Liver (tissue), 7 donors: ENCODE measurements at regions not wholly inside any gene's neighbourhood (a gene's known extent, or its start where the extent isn't known, plus 50 kb on each side); places are given as distances from the start of the nearest gene placed in this dataset.

Experiments used
- DNase-seq: peaks from one replicate; pipeline ENCODE4 v3.0.0-alpha.2; 2017; ENCODE audit warnings: low spot score
- H3K27ac ChIP-seq, 2 donors: one replicate each; pipeline ENCODE4 v1.7.0; 2013; ENCODE audit warnings: inconsistent platforms in 2 of 2, low read length in 2 of 2, control low read depth in 1 of 2, low read depth in 1 of 2, mild to moderate bottlenecking in 1 of 2
- H3K27me3 ChIP-seq, 4 donors: one replicate each; pipeline versions ENCODE4 v1.6.1 to v1.7.0; 2013; ENCODE audit warnings: low read length in 3 of 4, inconsistent platforms in 1 of 4, mild to moderate bottlenecking in 1 of 4, moderate library complexity in 1 of 4; ENCODE audit not compliant: control insufficient read depth in 4 of 4, insufficient read depth in 4 of 4
- H3K36me3 ChIP-seq, 4 donors: one replicate each; pipeline versions ENCODE4 v1.6.1 to v1.7.0; 2013; ENCODE audit warnings: low read length in 3 of 4, mild to moderate bottlenecking in 3 of 4, low read depth in 1 of 4, moderate library complexity in 1 of 4; ENCODE audit not compliant: control insufficient read depth in 4 of 4, insufficient read depth in 3 of 4
- H3K4me1 ChIP-seq, 4 donors: one replicate each; pipeline versions ENCODE4 v1.6.1 to v1.7.0; 2013; ENCODE audit warnings: low read length in 3 of 4, mild to moderate bottlenecking in 3 of 4, moderate library complexity in 1 of 4; ENCODE audit not compliant: control insufficient read depth in 4 of 4, insufficient read depth in 4 of 4
- H3K4me3 ChIP-seq, 3 donors: one replicate each; pipeline versions ENCODE4 v1.6.1 to v1.7.0; 2013; ENCODE audit warnings: low read length in 3 of 3, control low read depth in 1 of 3, low read depth in 1 of 3, mild to moderate bottlenecking in 1 of 3
- H3K9ac ChIP-seq, 2 donors: one replicate each; pipeline ENCODE4 v1.7.0; 2013; ENCODE audit warnings: low read length in 2 of 2, mild to moderate bottlenecking in 2 of 2, moderate library complexity in 2 of 2, control low read depth in 1 of 2, low read depth in 1 of 2
- H3K9me3 ChIP-seq, 4 donors: one replicate each; pipeline versions ENCODE4 v1.6.1 to v1.7.0; 2013; ENCODE audit warnings: low read length in 3 of 4; ENCODE audit not compliant: control insufficient read depth in 4 of 4
- EGR1 ChIP-seq, 2 donors: IDR thresholded peaks; 2 replicates each; pipeline ENCODE4 v1.6.1; 2016 to 2018; ENCODE audit warnings: antibody characterized with exemption in 2 of 2, low read depth in 2 of 2
- FOXA2 ChIP-seq: IDR thresholded peaks from 2 replicates; pipeline ENCODE4 v1.6.1; 2016; ENCODE audit warnings: antibody characterized with exemption
- GABPA ChIP-seq, 2 donors: IDR thresholded peaks in 1 of 2; conservative IDR thresholded peaks in 1 of 2; 2 replicates each; pipeline ENCODE4 v1.6.1; 2016; ENCODE audit warnings: antibody characterized with exemption in 2 of 2, mild to moderate bottlenecking in 1 of 2, moderate library complexity in 1 of 2
- HNF4A ChIP-seq, 2 donors: conservative IDR thresholded peaks; 2 replicates each; pipeline ENCODE4 v1.6.1; 2016; ENCODE audit warnings: antibody characterized with exemption in 2 of 2, mild to moderate bottlenecking in 2 of 2
- HNF4G ChIP-seq: IDR thresholded peaks from 2 replicates; pipeline ENCODE4 v1.6.1; 2016; ENCODE audit warnings: antibody characterized with exemption
- JUND ChIP-seq, 2 donors: IDR thresholded peaks; 2 replicates each; pipeline ENCODE4 v1.6.1; 2016; ENCODE audit warnings: antibody characterized with exemption in 2 of 2
- MAX ChIP-seq: IDR thresholded peaks from 2 replicates; pipeline ENCODE4 v1.6.1; 2016; ENCODE audit warnings: antibody characterized with exemption
- NR2F2 ChIP-seq: IDR thresholded peaks from 2 replicates; pipeline ENCODE4 v1.6.1; 2016; ENCODE audit warnings: antibody characterized with exemption
- RAD21 ChIP-seq, 2 donors: IDR thresholded peaks; 2 replicates each; pipeline ENCODE4 v1.6.1; 2016; ENCODE audit warnings: antibody characterized with exemption in 2 of 2, mild to moderate bottlenecking in 2 of 2
- REST ChIP-seq: IDR thresholded peaks from 2 replicates; pipeline ENCODE4 v1.6.1; 2016; ENCODE audit warnings: antibody characterized with exemption, mild to moderate bottlenecking
- RXRA ChIP-seq, 2 donors: IDR thresholded peaks; 2 replicates each; pipeline ENCODE4 v1.6.1; 2017 to 2018; ENCODE audit warnings: antibody characterized with exemption in 2 of 2, mild to moderate bottlenecking in 1 of 2
- SP1 ChIP-seq: IDR thresholded peaks from 2 replicates; pipeline ENCODE4 v1.6.1; 2018; ENCODE audit warnings: antibody characterized with exemption, mild to moderate bottlenecking
- YY1 ChIP-seq: IDR thresholded peaks from 2 replicates; pipeline ENCODE4 v1.6.1; 2016; ENCODE audit warnings: antibody characterized with exemption, mild to moderate bottlenecking
- WGBS: extraction: QIAGEN DNeasy Blood & Tissue Kit; methylation state at CpG from one replicate; pipeline ENCODE4 v1.1.7; 2013; 5-methylcytosine and 5-hydroxymethylcytosine counted together
- TF ChIP-seq, protein P1 (sequence below): IDR thresholded peaks from 2 replicates; pipeline ENCODE4 v1.6.1; 2016; ENCODE audit warnings: antibody characterized with exemption
- donor health status: healthy.
- donor health status: healthy.
- donor health status: healthy.
- donor health status: healthy.

GRCh38 chr5:44868541-44868940 lies 59.8 kb downstream of the MRPS30 start:
- H3K9me3 ChIP-seq, result no peaks in the 10 kb centered on the region
- H3K4me3 ChIP-seq, result no peak overlapping the region
- no peaks in the 10 kb centered on the region for H3K36me3 ChIP-seq
- H3K4me1 ChIP-seq, result no peaks in the 10 kb centered on the region
- no peak overlapping the region for H3K27ac ChIP-seq
- TF ChIP-seq HNF4G, result no peak
- no peak for TF ChIP-seq RXRA (IDR thresholded peaks at IDR 0.05)
- no peak for TF ChIP-seq FOXA2
- no peak for TF ChIP-seq REST
- TF ChIP-seq YY1, result no peak
- TF ChIP-seq, protein P1, sequence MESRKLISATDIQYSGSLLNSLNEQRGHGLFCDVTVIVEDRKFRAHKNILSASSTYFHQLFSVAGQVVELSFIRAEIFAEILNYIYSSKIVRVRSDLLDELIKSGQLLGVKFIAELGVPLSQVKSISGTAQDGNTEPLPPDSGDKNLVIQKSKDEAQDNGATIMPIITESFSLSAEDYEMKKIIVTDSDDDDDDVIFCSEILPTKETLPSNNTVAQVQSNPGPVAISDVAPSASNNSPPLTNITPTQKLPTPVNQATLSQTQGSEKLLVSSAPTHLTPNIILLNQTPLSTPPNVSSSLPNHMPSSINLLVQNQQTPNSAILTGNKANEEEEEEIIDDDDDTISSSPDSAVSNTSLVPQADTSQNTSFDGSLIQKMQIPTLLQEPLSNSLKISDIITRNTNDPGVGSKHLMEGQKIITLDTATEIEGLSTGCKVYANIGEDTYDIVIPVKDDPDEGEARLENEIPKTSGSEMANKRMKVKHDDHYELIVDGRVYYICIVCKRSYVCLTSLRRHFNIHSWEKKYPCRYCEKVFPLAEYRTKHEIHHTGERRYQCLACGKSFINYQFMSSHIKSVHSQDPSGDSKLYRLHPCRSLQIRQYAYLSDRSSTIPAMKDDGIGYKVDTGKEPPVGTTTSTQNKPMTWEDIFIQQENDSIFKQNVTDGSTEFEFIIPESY, result no peak
- no peak for TF ChIP-seq JUND (IDR thresholded peaks at IDR 0.05)
- no peak overlapping the region for H3K9ac ChIP-seq
- H3K27me3 ChIP-seq, result no peaks in the 10 kb centered on the region
- DNase-seq, result no peak
- 67% methylated on average over 4 of the region's 4 CpGs for WGBS

DNA sequence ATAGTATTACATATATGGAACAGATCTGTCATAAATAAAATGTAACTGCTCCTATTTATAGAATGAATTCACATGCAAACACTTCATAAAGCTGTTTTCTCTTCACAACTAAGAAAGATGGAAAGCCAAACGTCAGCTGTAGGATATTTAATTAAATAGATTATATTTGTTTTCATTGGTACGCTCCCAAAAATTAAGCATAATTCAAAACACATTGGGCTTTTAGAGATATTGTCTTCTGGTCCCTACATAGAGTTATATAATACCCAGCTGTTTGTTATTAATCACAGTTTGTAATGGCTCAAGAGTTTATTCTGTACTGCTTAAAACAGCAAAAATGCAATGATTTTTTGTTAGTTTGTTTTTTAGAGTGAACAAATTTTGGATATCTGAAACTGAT lies 61.2 kb downstream of the MRPS30 start:
- no peaks in the 10 kb centered on the region for H3K9me3 ChIP-seq
- H3K9ac ChIP-seq, result no peak overlapping the region
- no peaks in the 10 kb centered on the region for H3K4me1 ChIP-seq
- H3K27ac ChIP-seq, result no peak overlapping the region
- 67% methylated on average over 2 of the region's 2 CpGs for WGBS
- H3K4me3 ChIP-seq, result no peak overlapping the region
- TF ChIP-seq EGR1 (IDR thresholded peaks at IDR 0.05; ENCODE audit: low read depth in 2 of 2) (no peak), RAD21 (IDR thresholded peaks at IDR 0.05) (no peak), HNF4G (no peak)
- TF ChIP-seq, protein P1, result no peak
- no peaks in the 10 kb centered on the region for H3K27me3 ChIP-seq
- no peaks in the 10 kb centered on the region for H3K36me3 ChIP-seq
- DNase-seq, result no peak

- Histone ChIP-seq H3K4me1 (no peaks in the 10 kb centered on the region), H3K9ac (no peak overlapping the region), H3K9me3 (no peaks in the 10 kb centered on the region), H3K4me3 (no peak overlapping the region), H3K27me3 (no peaks in the 10 kb centered on the region), H3K36me3 (no peaks in the 10 kb centered on the region), H3K27ac (no peak overlapping the region)
- no peak for DNase-seq
- TF ChIP-seq GABPA (IDR thresholded peaks at IDR 0.05 in 1 of 2, conservative IDR thresholded peaks at IDR 0.05 in 1 of 2), result no peak
- TF ChIP-seq YY1, result no peak
- no peak for TF ChIP-seq REST
- no peak for TF ChIP-seq SP1
- TF ChIP-seq JUND (IDR thresholded peaks at IDR 0.05), result no peak
- TF ChIP-seq HNF4A (conservative IDR thresholded peaks at IDR 0.05), result no peak
- TF ChIP-seq, protein P1, result no peak
- no peak for TF ChIP-seq RXRA (IDR thresholded peaks at IDR 0.05)
- no peak for TF ChIP-seq EGR1 (IDR thresholded peaks at IDR 0.05; ENCODE audit: low read depth in 2 of 2)
- no peak for TF ChIP-seq NR2F2
- no peak for TF ChIP-seq MAX
Measured at GRCh38 chr5:44870430-44870829, 61.7 kb downstream of the MRPS30 start.
